Gastrocnemius medialis (tissue), 4 donors: ENCODE measurements at regions not wholly inside any gene's neighbourhood (a gene's known extent, or its start where the extent isn't known, plus 50 kb on each side); places are given as distances from the start of the nearest gene placed in this dataset.

Experiments
- POLR2A ChIP-seq, 2 donors: fragments of 450-650 bp; IDR thresholded peaks; one replicate each; pipeline ENCODE4 v1.6.1; 2017; ENCODE audit warnings: antibody characterized with exemption in 2 of 2, mild to moderate bottlenecking in 2 of 2, moderate library complexity in 2 of 2
- TF ChIP-seq, protein P1 (sequence below), 5 experiments: fragments of 450-650 bp in 3 of 5; fragments of 200-600 bp in 2 of 5; sonication (generic) in 2 of 5; IDR thresholded peaks in 4 of 5; conservative IDR thresholded peaks in 1 of 5; 1 replicate in 4 of 5; 2 replicates in 1 of 5; pipeline ENCODE4 v1.5.1; 2016 to 2019; ENCODE audit warnings: antibody characterized with exemption in 5 of 5, mild to moderate bottlenecking in 3 of 5, moderate library complexity in 3 of 5

DNA sequence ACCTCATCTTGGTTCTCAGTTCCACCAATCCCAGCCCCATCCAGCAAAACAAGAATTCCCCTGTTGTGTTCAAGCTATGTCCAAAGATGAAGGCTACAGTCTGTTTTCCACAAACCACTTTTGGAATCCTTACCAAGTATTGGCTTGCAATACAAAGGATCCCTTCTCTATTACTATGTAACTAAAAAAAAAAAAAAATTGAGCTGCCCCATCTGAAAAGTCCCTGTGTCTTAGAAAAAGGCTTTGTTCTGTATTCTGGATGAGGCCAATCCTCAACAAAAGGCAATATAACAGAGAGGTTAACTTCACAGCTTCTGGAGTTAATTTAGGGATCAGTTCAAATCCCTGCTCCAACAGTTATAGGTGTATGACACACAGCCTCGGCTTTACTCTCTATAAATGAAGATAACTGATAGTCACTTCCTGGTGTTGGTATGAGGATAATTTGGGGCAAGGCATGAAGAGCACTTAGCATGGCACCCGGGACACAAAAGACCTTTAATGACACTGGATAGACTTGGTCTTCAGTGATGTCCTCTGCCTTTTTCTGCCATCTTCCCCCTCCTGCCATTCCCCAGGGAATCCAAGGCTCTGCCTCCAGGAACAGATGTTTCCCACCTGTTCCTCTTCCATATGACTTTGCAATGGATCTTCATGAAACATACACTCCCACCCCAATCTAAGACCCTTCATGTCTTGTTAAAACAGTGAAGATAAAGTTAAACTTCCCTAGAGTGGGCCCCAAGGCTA, 61.2 kb upstream of the ATL2 start:
- TF ChIP-seq, protein P1, sequence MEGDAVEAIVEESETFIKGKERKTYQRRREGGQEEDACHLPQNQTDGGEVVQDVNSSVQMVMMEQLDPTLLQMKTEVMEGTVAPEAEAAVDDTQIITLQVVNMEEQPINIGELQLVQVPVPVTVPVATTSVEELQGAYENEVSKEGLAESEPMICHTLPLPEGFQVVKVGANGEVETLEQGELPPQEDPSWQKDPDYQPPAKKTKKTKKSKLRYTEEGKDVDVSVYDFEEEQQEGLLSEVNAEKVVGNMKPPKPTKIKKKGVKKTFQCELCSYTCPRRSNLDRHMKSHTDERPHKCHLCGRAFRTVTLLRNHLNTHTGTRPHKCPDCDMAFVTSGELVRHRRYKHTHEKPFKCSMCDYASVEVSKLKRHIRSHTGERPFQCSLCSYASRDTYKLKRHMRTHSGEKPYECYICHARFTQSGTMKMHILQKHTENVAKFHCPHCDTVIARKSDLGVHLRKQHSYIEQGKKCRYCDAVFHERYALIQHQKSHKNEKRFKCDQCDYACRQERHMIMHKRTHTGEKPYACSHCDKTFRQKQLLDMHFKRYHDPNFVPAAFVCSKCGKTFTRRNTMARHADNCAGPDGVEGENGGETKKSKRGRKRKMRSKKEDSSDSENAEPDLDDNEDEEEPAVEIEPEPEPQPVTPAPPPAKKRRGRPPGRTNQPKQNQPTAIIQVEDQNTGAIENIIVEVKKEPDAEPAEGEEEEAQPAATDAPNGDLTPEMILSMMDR (IDR thresholded peaks at IDR 0.05 in 4 of 5, conservative IDR thresholded peaks at IDR 0.05 in 1 of 5): no peak
- TF ChIP-seq POLR2A (IDR thresholded peaks at IDR 0.05): no peak
